Stimulated activated CD8-positive, alpha-beta memory T cell treated with anti-CD3 and anti-CD28 coated beads, Interleukin-15, amount 100 ng/mL, for 24 hours (primary cell): ENCODE measurements at regions not wholly inside any gene's neighbourhood (a gene's known extent, or its start where the extent isn't known, plus 50 kb on each side); places are given as distances from the start of the nearest gene placed in this dataset.
"Not testable (repeated sequence)": the region's sequence is repeated elsewhere in the genome, so short reads cannot be mapped to it uniquely, and the experiment has no call there.

Experiments used
- DNase-seq: peaks from one replicate; pipeline ENCODE4 v3.0.0-alpha.2; 2020; ENCODE audit warnings: low read depth

GRCh38 chr6:14999106-14999505 lies 246.8 kb upstream of the JARID2 start:
- DNase-seq: no peak

GRCh38 chr6:15001326-15001910 lies 244.5 kb upstream of the JARID2 start:
- no peak for DNase-seq

GRCh38 chr6:15008269-15008668 lies 237.6 kb upstream of the JARID2 start:
- no peak for DNase-seq

- no peak for DNase-seq
These were observed 230.9 kb upstream of the JARID2 start for GRCh38 chr6:15014958-15015357.

- no peak for DNase-seq
These were observed 229.1 kb upstream of the JARID2 start for GRCh38 chr6:15016813-15017212.

GRCh38 chr6:15017261-15017660 lies 228.6 kb upstream of the JARID2 start:
- DNase-seq: no peak

- no peak for DNase-seq
These were observed 228.1 kb upstream of the JARID2 start for GRCh38 chr6:15017803-15018202.

- DNase-seq: no peak
These were observed 225.6 kb upstream of the JARID2 start for GRCh38 chr6:15020119-15020770.

GRCh38 chr6:15021074-15021473 lies 224.8 kb upstream of the JARID2 start:
- no peak for DNase-seq

GRCh38 chr6:15023018-15023417 lies 222.9 kb upstream of the JARID2 start:
- not testable (repeated sequence) for DNase-seq

- no peak for DNase-seq
These were observed 222.4 kb upstream of the JARID2 start for GRCh38 chr6:15023448-15023847.

- DNase-seq: no peak
These were observed 220.4 kb upstream of the JARID2 start for GRCh38 chr6:15025446-15025845.

GRCh38 chr6:15026832-15027231 lies 219.0 kb upstream of the JARID2 start:
- no peak for DNase-seq

- no peak for DNase-seq
These were observed 218.4 kb upstream of the JARID2 start for GRCh38 chr6:15027472-15027871.

GRCh38 chr6:15032015-15032414 lies 213.9 kb upstream of the JARID2 start:
- no peak for DNase-seq

GRCh38 chr6:15033850-15034203 lies 212.0 kb upstream of the JARID2 start:
- no peak for DNase-seq

- DNase-seq: no peak
These were observed 209.1 kb upstream of the JARID2 start for GRCh38 chr6:15036690-15037245.

- no peak for DNase-seq
These were observed 208.6 kb upstream of the JARID2 start for GRCh38 chr6:15037253-15037652.

GRCh38 chr6:15038013-15038791 lies 207.7 kb upstream of the JARID2 start:
- DNase-seq: no peak

GRCh38 chr6:15039136-15039535 lies 206.7 kb upstream of the JARID2 start:
- no peak for DNase-seq

- no peak for DNase-seq
These were observed 202.9 kb upstream of the JARID2 start for GRCh38 chr6:15042938-15043337.

GRCh38 chr6:15044146-15044882 lies 201.6 kb upstream of the JARID2 start:
- no peak for DNase-seq
